ENCODE measurements at regions not wholly inside any gene's neighbourhood (a gene's known extent, or its start where the extent isn't known, plus 50 kb on each side); places are given as distances from the start of the nearest gene placed in this dataset.
A peak's percentile ranks its signal among the peaks of the same experiment; 100 is the strongest.

DNA sequence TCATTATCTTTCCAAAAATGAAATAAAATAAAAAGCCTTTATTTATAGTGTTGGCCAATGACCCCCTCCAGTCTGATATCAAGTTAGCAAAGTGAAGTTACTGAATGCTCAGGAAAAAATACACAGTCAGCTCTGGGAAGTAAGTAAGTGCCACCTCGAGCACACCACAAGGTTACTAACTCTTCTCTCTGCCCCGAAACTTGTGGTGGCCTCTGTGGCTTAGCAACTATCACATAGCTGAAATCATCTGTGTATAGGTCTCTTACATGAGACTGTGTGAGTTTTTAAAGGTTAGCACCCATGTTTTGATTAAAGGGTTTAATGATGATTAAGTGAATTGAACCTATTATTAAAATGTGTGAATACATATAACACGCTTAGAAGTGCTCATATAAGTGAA lies 161.4 kb upstream of the KLF4 start:
- H3K27me3 ChIP-seq = no peaks in the 10 kb centered on the region
- H3K9ac ChIP-seq = no peak overlapping the region
- H3K27ac ChIP-seq = no peak overlapping the region
- peaks cover 0 to under 1% (median 0%) of the 10 kb centered on the region in 11 experiments; a peak in 1 of 22 replicates for H3K9me3 ChIP-seq (replicated peaks in 1 of 11)
- H3K4me3 ChIP-seq = no peak overlapping the region
- no peak for TF ChIP-seq Cebpa-rat (IDR thresholded peaks at IDR 0.05)
- H3K4me2 ChIP-seq = no peak overlapping the region
- H3K36me3 ChIP-seq = no peaks in the 10 kb centered on the region
- H3K4me1 ChIP-seq = peaks cover 9 to 18% (median 10%) of the 10 kb centered on the region in 10 experiments
- H4K20me1 ChIP-seq = no peaks in the 10 kb centered on the region

DNA sequence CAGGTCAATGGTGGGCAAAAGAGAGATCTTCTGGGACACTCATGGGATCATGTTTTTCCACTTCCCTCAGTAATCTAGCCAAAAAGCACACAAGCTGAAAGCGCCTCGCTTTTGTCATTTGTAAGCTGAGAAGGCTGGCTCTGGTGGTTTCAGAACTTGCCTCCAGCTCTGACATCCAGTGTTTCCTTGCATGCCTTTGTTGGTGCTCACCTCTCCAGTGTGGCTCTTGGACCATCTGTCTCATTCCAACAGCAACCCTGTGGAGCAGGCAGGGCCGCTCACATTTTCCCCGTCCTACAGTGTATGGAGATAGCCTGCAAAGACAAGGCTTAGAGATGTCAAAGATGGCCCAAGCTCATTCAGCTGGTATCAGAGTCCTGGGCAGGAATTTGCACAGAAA lies 160.8 kb upstream of the KLF4 start:
- Histone ChIP-seq H3K4me2 (no peak overlapping the region), H3K9ac (no peak overlapping the region), H3K4me3 (no peak overlapping the region), H3K9me3 (replicated peaks in 1 of 11) (no peaks in the 10 kb centered on the region), H3K4me1 (peaks cover 14 to 25% (median 17%) of the 10 kb centered on the region in 10 experiments), H3K27ac (no peak overlapping the region), H3K36me3 (no peaks in the 10 kb centered on the region), H3K27me3 (no peaks in the 10 kb centered on the region), H4K20me1 (no peaks in the 10 kb centered on the region)
- no peak for TF ChIP-seq Cebpa-rat (IDR thresholded peaks at IDR 0.05)

DNA sequence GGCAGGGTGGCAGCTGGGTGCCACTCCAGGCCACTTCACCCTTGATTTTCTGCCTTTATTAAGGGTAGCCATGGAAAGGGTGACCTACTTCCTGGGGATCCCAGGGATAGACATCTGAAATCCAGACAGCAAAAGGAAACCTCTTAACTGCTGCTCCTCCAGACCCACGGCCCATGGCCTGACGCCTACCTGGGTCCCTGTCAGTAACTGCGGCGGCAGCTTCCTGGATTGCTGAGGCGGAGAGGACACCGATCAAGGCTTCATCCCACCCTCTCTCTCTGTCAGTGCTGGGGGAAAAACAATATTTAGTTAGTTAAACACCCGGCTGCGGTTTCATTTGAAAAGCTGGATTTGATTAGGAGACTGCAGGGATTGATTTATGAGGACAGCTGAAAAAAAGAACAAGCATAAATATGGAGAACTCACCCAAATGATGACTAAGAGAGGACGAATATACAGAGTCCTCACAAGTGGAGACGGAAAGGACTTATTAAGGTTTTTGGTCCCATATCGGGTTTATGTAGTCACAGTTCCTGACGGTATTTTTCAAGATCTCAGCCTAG lies 158.7 kb upstream of the KLF4 start:
- H3K4me3 ChIP-seq = no peak overlapping the region
- no peaks in the 10 kb centered on the region for H4K20me1 ChIP-seq
- H3K9me3 ChIP-seq (replicated peaks in 1 of 11) = no peaks in the 10 kb centered on the region
- 0 out of 22 replicates have a peak overlapping the region, but pooled peaks of 2 of the 11 experiments have one; percentile 8 to 37 for H3K4me2 ChIP-seq
- TF ChIP-seq Cebpa-rat (IDR thresholded peaks at IDR 0.05) = no peak
- H3K9ac ChIP-seq = no peak overlapping the region
- no peaks in the 10 kb centered on the region for H3K27me3 ChIP-seq
- no peak overlapping the region for H3K27ac ChIP-seq
- H3K4me1 ChIP-seq = peaks cover 18 to 42% (median 24%) of the 10 kb centered on the region in 10 experiments
- no peaks in the 10 kb centered on the region for H3K36me3 ChIP-seq

DNA sequence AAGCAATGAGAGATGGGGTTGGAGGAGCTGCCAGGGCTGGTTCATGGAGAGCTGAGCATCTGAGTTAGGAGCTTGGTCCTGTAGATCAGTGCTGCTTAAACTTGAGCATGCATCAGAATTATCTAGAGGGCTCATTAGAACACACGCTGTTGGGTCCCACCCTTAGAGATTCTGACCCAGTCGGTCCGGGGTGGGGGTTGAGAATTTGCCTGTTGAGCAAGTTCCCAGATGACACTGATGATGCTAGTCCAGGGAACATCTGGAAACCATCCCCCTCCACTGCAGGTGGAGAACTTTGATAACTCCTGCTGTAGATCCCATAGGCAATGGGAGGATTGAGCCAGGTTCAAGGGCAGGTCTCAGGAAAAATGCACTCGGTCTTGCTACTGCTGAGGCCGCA lies 158.0 kb upstream of the KLF4 start:
- Histone ChIP-seq H3K4me2 (peak overlapping the region in 3 of 11 experiments; percentile 8 to 49 (median 37); a peak in 3 of 22 replicates), H3K9me3 (replicated peaks in 1 of 11) (no peaks in the 10 kb centered on the region), H3K4me3 (no peak overlapping the region), H4K20me1 (no peaks in the 10 kb centered on the region), H3K9ac (no peak overlapping the region), H3K27ac (no peak overlapping the region), H3K27me3 (no peaks in the 10 kb centered on the region), H3K36me3 (no peaks in the 10 kb centered on the region), H3K4me1 (peaks cover 13 to 42% (median 19%) of the 10 kb centered on the region in 10 experiments)
- TF ChIP-seq Cebpa-rat (IDR thresholded peaks at IDR 0.05) = no peak

DNA sequence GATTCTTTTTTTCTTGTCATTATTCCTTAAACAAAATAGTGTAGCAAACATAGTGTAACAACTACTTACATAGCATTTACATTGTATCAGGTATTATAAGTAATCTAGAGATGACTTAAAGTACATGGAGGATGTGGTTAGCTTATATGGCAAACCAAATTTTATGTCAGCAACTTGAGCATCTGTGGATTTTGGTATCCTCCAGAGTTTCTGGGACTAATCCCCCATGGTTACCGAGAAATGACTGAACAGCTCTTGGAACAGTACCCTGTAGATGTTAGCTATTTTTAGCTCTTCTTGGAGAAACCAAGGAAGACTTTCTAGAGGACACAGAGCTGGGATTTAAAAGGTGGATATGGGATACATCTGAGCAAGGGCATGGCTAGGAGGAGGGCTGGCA lies 157.6 kb upstream of the KLF4 start:
- Histone ChIP-seq H3K4me3 (no peak overlapping the region), H3K27ac (no peak overlapping the region), H3K9me3 (replicated peaks in 1 of 11) (no peaks in the 10 kb centered on the region), H3K36me3 (no peaks in the 10 kb centered on the region), H3K27me3 (no peaks in the 10 kb centered on the region), H3K4me1 (peaks cover 12 to 42% (median 19%) of the 10 kb centered on the region in 10 experiments), H3K9ac (no peak overlapping the region), H4K20me1 (no peaks in the 10 kb centered on the region), H3K4me2 (peak overlapping the region in 3 of 11 experiments; percentile 8 to 49 (median 37); a peak in 3 of 22 replicates)
- TF ChIP-seq Cebpa-rat (IDR thresholded peaks at IDR 0.05) = no peak

DNA sequence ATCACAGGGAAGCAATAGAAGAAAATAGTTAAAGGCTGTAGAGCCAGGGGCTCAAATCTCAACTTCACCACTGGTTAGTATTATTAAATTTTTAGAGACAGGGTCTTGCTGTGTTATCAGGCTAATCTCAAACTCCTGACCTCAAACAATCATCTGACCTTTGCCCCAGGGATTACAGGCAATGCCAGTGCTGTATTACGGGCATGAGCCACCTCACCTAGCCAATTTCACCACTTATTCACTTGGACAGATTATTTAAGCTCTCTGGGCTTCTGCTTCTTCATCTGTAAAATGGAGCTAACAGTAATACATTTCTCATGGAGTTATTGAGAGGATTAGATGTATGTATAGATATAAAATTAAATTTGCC lies 155.9 kb upstream of the KLF4 start:
- peak overlapping the region; percentile 39 to 94 (median 64) for H3K4me2 ChIP-seq
- peak overlapping the region in 9 of 11 experiments; percentile 33 to 80 (median 58); a peak in 16 of 22 replicates for H3K27ac ChIP-seq
- no peak overlapping the region for H3K4me3 ChIP-seq
- H3K4me1 ChIP-seq = peaks cover 12 to 45% (median 19%) of the 10 kb centered on the region in 10 experiments
- no peak for TF ChIP-seq Cebpa-rat (IDR thresholded peaks at IDR 0.05)
- H3K27me3 ChIP-seq = no peaks in the 10 kb centered on the region
- peak overlapping the region in 5 of 11 experiments; percentile 2 to 67 (median 38); a peak in 5 of 22 replicates for H3K9ac ChIP-seq
- H4K20me1 ChIP-seq = no peaks in the 10 kb centered on the region
- H3K9me3 ChIP-seq (replicated peaks in 1 of 11) = no peaks in the 10 kb centered on the region
- no peaks in the 10 kb centered on the region for H3K36me3 ChIP-seq

DNA sequence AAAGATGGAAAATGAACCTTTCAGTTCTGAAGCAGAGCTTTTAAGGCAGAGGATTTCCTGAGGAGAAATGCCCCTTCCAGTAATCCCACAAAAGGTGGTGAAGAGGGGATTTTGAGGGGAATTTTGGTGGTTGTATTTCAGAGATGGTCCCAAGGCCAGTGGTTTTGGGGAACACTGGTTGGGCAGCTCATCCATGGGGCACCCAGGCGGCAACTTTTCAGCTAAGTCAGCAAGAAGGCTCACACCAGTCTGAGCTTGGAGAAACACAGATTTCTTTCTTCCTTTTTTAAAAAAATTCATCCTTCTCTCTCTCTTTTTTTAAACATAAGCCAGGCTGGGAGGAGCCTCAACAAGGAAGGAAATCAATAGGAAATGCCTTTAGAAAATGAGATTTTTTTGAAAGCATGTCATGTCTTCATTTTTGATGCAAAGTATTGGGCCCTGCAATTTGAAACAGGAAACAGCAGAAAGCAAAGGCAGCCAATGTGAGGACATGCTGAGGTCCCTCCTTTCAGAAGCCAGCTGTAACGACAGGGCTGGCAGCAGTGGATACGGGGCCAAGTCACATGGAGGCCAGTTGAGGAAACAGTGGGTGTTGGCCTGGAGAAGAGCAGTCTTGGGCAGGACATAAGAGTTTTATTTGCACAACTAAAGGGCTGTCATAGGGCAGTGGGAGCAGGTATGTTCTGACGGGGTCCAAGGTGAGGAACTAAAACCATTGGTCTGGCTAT lies 155.3 kb upstream of the KLF4 start:
- H3K4me1 ChIP-seq = peaks cover 12 to 50% (median 21%) of the 10 kb centered on the region in 10 experiments
- peak overlapping the region; percentile 39 to 94 (median 64) for H3K4me2 ChIP-seq
- H3K9me3 ChIP-seq (replicated peaks in 1 of 11) = no peaks in the 10 kb centered on the region
- H3K9ac ChIP-seq = peak overlapping the region in 5 of 11 experiments; percentile 2 to 67 (median 42); a peak in 8 of 22 replicates
- H3K27ac ChIP-seq = peak overlapping the region; percentile 40 to 80 (median 58); a peak in 19 of 22 replicates
- no peaks in the 10 kb centered on the region for H3K36me3 ChIP-seq
- TF ChIP-seq Cebpa-rat (IDR thresholded peaks at IDR 0.05) = 0 out of 22 replicates have a peak, but pooled peaks of 1 of the 11 experiments have one; percentile 22
- no peaks in the 10 kb centered on the region for H3K27me3 ChIP-seq
- no peak overlapping the region for H3K4me3 ChIP-seq
- no peaks in the 10 kb centered on the region for H4K20me1 ChIP-seq

DNA sequence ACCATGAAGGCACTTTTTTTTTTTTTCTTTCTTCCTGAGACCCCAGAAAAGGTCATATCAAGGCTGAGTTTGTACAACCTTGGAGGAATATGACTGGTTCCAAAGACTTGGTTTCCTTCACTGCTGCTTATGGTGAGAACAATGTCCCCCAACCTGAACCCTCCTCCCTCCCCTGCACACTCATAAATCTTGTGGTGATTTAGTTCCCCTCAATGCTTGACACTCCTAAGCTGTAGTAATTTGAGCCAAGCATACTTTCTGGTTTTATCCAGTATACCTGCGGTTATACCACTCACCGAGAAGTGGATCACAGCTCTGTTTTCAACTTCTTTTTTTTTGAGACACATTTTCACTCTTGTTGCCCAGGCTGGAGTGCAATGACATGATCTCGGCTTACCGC lies 149.9 kb upstream of the KLF4 start:
- Histone ChIP-seq H3K9me3 (replicated peaks in 1 of 11) (no peaks in the 10 kb centered on the region), H3K4me1 (peaks cover 46 to 63% (median 52%) of the 10 kb centered on the region in 10 experiments), H4K20me1 (no peaks in the 10 kb centered on the region), H3K4me3 (peak overlapping the region in 3 of 10 experiments; percentile 53 to 73 (median 63); a peak in 3 of 20 replicates), H3K36me3 (no peaks in the 10 kb centered on the region), H3K9ac (peak overlapping the region in 6 of 11 experiments; percentile 87 to 99 (median 92); a peak in 7 of 22 replicates), H3K27me3 (no peaks in the 10 kb centered on the region), H3K27ac (peak overlapping the region; percentile 91 to 100 (median 98); a peak in 18 of 22 replicates), H3K4me2 (peak overlapping the region; percentile 88 to 99 (median 95))
- no peak for TF ChIP-seq Cebpa-rat (IDR thresholded peaks at IDR 0.05)

DNA sequence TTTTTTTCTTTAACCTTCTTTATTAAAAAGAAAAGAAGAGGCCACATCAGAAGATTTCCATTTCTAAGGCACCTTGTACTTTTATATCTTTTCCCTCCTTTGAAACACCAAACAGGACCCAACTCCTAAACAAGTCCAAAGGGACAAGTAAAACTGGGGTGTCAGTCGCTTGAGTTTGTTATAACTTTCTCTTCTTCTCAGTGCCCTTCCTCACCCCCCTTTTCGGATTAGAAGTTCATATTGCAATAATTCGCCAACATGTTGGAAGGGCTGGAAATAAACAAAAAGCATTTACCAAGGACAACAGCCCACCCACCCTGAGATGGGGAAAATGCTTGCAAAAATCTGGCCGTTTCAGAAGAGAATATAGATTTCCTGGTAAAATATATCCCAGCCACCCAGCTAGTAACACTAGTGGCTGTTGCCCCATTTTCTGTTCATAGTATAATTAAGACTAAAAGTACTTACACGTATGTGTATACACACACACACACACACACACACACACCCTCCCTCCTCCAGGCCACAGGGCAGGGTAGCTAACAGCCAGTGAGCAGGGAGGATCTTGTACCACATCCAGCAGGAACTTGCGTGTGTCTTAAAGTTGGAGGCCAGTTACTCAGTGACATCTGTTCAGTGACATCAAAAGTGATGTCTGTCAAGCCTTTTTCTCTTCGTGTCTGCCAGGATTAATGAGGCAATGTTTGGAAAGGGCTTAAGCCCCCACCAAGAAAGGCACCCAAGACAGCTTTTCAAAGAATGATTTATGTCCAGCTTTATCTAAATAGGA lies 149.1 kb upstream of the KLF4 start:
- H3K9ac ChIP-seq = peak overlapping the region; percentile 87 to 99 (median 91)
- peak overlapping the region; percentile 91 to 100 (median 98) for H3K27ac ChIP-seq
- H3K36me3 ChIP-seq = no peaks in the 10 kb centered on the region
- H3K27me3 ChIP-seq = no peaks in the 10 kb centered on the region
- peak overlapping the region; percentile 88 to 99 (median 95) for H3K4me2 ChIP-seq
- no peaks in the 10 kb centered on the region for H4K20me1 ChIP-seq
- H3K9me3 ChIP-seq (replicated peaks in 1 of 11) = no peaks in the 10 kb centered on the region
- H3K4me1 ChIP-seq = peaks cover 45 to 56% (median 49%) of the 10 kb centered on the region in 10 experiments
- H3K4me3 ChIP-seq = peak overlapping the region; percentile 53 to 73 (median 62)
- TF ChIP-seq Cebpa-rat (IDR thresholded peaks at IDR 0.05) = no peak

Data from BLaER1 treated with 17β-estradiol and CSF1 and Interleukin-3, amounts not matched to agents 10 nM and 100 nM (cell line).